ENCODE measurements at regions not wholly inside any gene's neighbourhood (a gene's known extent, or its start where the extent isn't known, plus 50 kb on each side); places are given as distances from the start of the nearest gene placed in this dataset.

DNA sequence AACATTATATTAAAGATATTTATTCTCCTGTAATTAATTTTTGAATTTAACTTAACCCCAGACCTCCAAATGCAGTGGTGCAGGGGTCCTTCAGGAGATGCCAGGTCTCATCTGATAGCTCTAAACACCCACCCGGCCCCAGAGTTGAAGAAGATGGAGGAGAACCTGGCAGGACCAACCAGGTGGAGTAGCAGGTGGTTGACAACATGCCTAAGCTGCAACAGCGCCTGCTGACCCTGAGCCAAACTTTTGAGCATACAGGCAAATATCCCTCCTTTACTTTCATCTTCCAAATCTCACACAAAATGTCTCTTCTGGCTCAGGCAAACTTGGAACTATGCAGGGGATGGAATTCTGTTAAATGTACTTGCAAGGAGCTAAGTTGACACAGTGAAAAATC lies 145.3 kb upstream of the TCF21 start:
- Histone ChIP-seq H3K27ac (ENCODE audit: low read depth, low read length) (no peak overlapping the region), H2AFZ (ENCODE audit: low read depth, low read length) (no peak overlapping the region), H3K36me3 (ENCODE audit: insufficient read depth, low read length) (no peaks in the 10 kb centered on the region), H3K27me3 (ENCODE audit: insufficient read depth, low read length) (no peaks in the 10 kb centered on the region), H3K4me3 (ENCODE audit: insufficient read depth, low read depth, low read length) (no peak overlapping the region), H3K79me2 (ENCODE audit: insufficient read depth, low read length) (no peaks in the 10 kb centered on the region), H3K9ac (ENCODE audit: low read length) (no peak overlapping the region), H4K20me1 (ENCODE audit: insufficient read depth, low read length) (no peaks in the 10 kb centered on the region), H3K4me1 (ENCODE audit: insufficient read depth, low read length) (no peaks in the 10 kb centered on the region), H3K4me2 (ENCODE audit: low read length) (no peak overlapping the region), H3K9me3 (ENCODE audit: insufficient read depth, low read depth, low read length) (no peaks in the 10 kb centered on the region)
- DNase-seq (ENCODE audit: low read depth) = no peak
- peaks cover 8% of the 10 kb centered on the region for H3K4me1 Mint-ChIP-seq (ENCODE audit: low read depth, unreplicated experiment)
- H3K27me3 Mint-ChIP-seq (ENCODE audit: low read depth, unreplicated experiment) = no peaks in the 10 kb centered on the region
- no peaks in the 10 kb centered on the region for H3K9me3 Mint-ChIP-seq (ENCODE audit: unreplicated experiment)
- TF ChIP-seq CTCF (IDR thresholded peaks at IDR 0.05; ENCODE audit: insufficient read depth, low read depth, low read length) (no peak), EZH2 (IDR thresholded peaks at IDR 0.05; ENCODE audit: insufficient read depth, low read length) (no peak)
- H3K36me3 Mint-ChIP-seq (ENCODE audit: low read depth, unreplicated experiment) = no peaks in the 10 kb centered on the region
- H3K4me3 Mint-ChIP-seq (ENCODE audit: unreplicated experiment) = no peak overlapping the region
- no peak overlapping the region for H3K27ac Mint-ChIP-seq (ENCODE audit: unreplicated experiment)
- FAIRE-seq = no peak

DNA sequence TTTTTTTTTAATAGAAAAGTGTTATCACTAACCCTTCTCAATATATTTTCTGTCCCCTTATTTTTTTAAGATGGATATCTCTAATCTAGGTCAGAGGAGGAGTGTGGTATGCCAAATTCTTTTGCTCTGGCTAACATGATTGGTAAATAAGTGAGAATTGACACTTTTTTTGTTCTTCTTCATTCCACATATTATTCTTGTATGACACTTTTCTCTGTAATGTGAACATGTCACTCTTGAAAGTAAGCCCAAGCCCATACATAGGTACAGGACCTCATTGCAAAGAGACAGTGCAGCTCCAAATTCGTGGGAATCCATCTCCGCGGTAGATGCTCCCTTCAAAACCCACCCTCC lies 142.5 kb upstream of the TCF21 start:
- Histone ChIP-seq H3K36me3 (ENCODE audit: insufficient read depth, low read length) (no peaks in the 10 kb centered on the region), H4K20me1 (ENCODE audit: insufficient read depth, low read length) (no peaks in the 10 kb centered on the region), H3K9me3 (ENCODE audit: insufficient read depth, low read depth, low read length) (no peaks in the 10 kb centered on the region), H2AFZ (ENCODE audit: low read depth, low read length) (no peak overlapping the region), H3K4me2 (ENCODE audit: low read length) (no peak overlapping the region), H3K79me2 (ENCODE audit: insufficient read depth, low read length) (no peaks in the 10 kb centered on the region), H3K4me1 (ENCODE audit: insufficient read depth, low read length) (no peaks in the 10 kb centered on the region), H3K27ac (ENCODE audit: low read depth, low read length) (no peak overlapping the region), H3K27me3 (ENCODE audit: insufficient read depth, low read length) (no peaks in the 10 kb centered on the region), H3K9ac (ENCODE audit: low read length) (no peak overlapping the region), H3K4me3 (ENCODE audit: insufficient read depth, low read depth, low read length) (no peak overlapping the region)
- no peak overlapping the region for H3K4me3 Mint-ChIP-seq (ENCODE audit: unreplicated experiment)
- FAIRE-seq (no peak), DNase-seq (ENCODE audit: low read depth) (no peak)
- no peaks in the 10 kb centered on the region for H3K9me3 Mint-ChIP-seq (ENCODE audit: unreplicated experiment)
- no peaks in the 10 kb centered on the region for H3K27me3 Mint-ChIP-seq (ENCODE audit: low read depth, unreplicated experiment)
- no peak for TF ChIP-seq CTCF (IDR thresholded peaks at IDR 0.05; ENCODE audit: insufficient read depth, low read depth, low read length)
- no peak for TF ChIP-seq EZH2 (IDR thresholded peaks at IDR 0.05; ENCODE audit: insufficient read depth, low read length)
- H3K27ac Mint-ChIP-seq (ENCODE audit: unreplicated experiment) = no peak overlapping the region
- no peaks in the 10 kb centered on the region for H3K36me3 Mint-ChIP-seq (ENCODE audit: low read depth, unreplicated experiment)
- H3K4me1 Mint-ChIP-seq (ENCODE audit: low read depth, unreplicated experiment) = peaks cover 5% of the 10 kb centered on the region

GRCh38 chr6:133748628-133749027 lies 140.3 kb upstream of the TCF21 start:
- H3K9me3 ChIP-seq (ENCODE audit: insufficient read depth, low read depth, low read length) = no peaks in the 10 kb centered on the region
- H3K36me3 Mint-ChIP-seq (ENCODE audit: low read depth, unreplicated experiment) = no peaks in the 10 kb centered on the region
- H3K4me1 ChIP-seq (ENCODE audit: insufficient read depth, low read length) = no peaks in the 10 kb centered on the region
- no peaks in the 10 kb centered on the region for H3K27me3 Mint-ChIP-seq (ENCODE audit: low read depth, unreplicated experiment)
- no peak for TF ChIP-seq EZH2 (IDR thresholded peaks at IDR 0.05; ENCODE audit: insufficient read depth, low read length)
- no peak for TF ChIP-seq CTCF (IDR thresholded peaks at IDR 0.05; ENCODE audit: insufficient read depth, low read depth, low read length)
- H3K27ac Mint-ChIP-seq (ENCODE audit: unreplicated experiment) = no peak overlapping the region
- FAIRE-seq = no peak
- H3K27me3 ChIP-seq (ENCODE audit: insufficient read depth, low read length) = no peaks in the 10 kb centered on the region
- no peaks in the 10 kb centered on the region for H4K20me1 ChIP-seq (ENCODE audit: insufficient read depth, low read length)
- H3K4me2 ChIP-seq (ENCODE audit: low read length) = no peak overlapping the region
- H3K9ac ChIP-seq (ENCODE audit: low read length) = no peak overlapping the region
- no peak for DNase-seq (ENCODE audit: low read depth)
- no peak overlapping the region for H3K27ac ChIP-seq (ENCODE audit: low read depth, low read length)
- no peaks in the 10 kb centered on the region for H3K9me3 Mint-ChIP-seq (ENCODE audit: unreplicated experiment)
- no peaks in the 10 kb centered on the region for H3K79me2 ChIP-seq (ENCODE audit: insufficient read depth, low read length)
- no peak overlapping the region for H3K4me3 Mint-ChIP-seq (ENCODE audit: unreplicated experiment)
- no peak overlapping the region for H2AFZ ChIP-seq (ENCODE audit: low read depth, low read length)
- H3K36me3 ChIP-seq (ENCODE audit: insufficient read depth, low read length) = no peaks in the 10 kb centered on the region
- no peak overlapping the region for H3K4me3 ChIP-seq (ENCODE audit: insufficient read depth, low read depth, low read length)
- H3K4me1 Mint-ChIP-seq (ENCODE audit: low read depth, unreplicated experiment) = peaks cover 2% of the 10 kb centered on the region
